K562 (cell line): ENCODE measurements at regions not wholly inside any gene's neighbourhood (a gene's known extent, or its start where the extent isn't known, plus 50 kb on each side); places are given as distances from the start of the nearest gene placed in this dataset.

Experiments
- ATAC-seq: fragments of 200-7000 bp; cut with Tn5 transposase; 3 replicates; pipeline ENCODE4 v1.9.1; 2020; ENCODE audit warnings: moderate library complexity
- BruUV-seq: library from RNA; stranded (reverse); fragments of 400-500 nt; replicated peaks from 2 replicates; lab custom pipeline; 2021; lab: Mats Ljungman, UMichigan
- CTCF ChIA-PET: fragments of 300-600 bp; formaldehyde crosslinking; extraction: SDS; loops from one replicate; lab custom pipeline; 2021; ENCODE audit warnings: low intra/inter-chr PET ratio; lab: Yijun Ruan, JAX
- POLR2A ChIA-PET: fragments of 300-600, 350-650 bp; sonication (Branson Sonifier 250); formaldehyde crosslinking; extraction: SDS; loops from one replicate; lab custom pipeline; 2021; ENCODE audit warnings: antibody characterized with exemption, inconsistent platforms; lab: Yijun Ruan, JAX
- DNase-seq, 4 experiments: peaks; one replicate each; pipeline versions ENCODE4 v3.0.0 to v3.0.0-alpha.2; 2011 to 2018; ENCODE audit warnings: low spot score in 3 of 4, mixed read lengths in 3 of 4; ENCODE audit errors: extremely low read depth in 1 of 4
- FAIRE-seq: peaks from 2 replicates; lab custom pipeline; 2011; peaks lifted over from hg19 to GRCh38; lab: Jason Lieb, UNC
- H2AFZ ChIP-seq: 2 replicates; pipeline ENCODE4 v1.6.0; 2011; ENCODE audit warnings: low read depth, low read length, control low read depth, inconsistent platforms
- H3K27ac ChIP-seq: fragments of 200-600 bp; 3 replicates; pipeline ENCODE4 v1.8.0; 2011; ENCODE audit warnings: low read depth, mild to moderate bottlenecking, control low read depth, inconsistent platforms, low read length, moderate library complexity, mixed read lengths; ENCODE audit errors: extremely low read depth
- H3K27me3 ChIP-seq, 2 experiments: fragments of 300-600 bp in 1 of 2; 2 replicates in 1 of 2; 3 replicates in 1 of 2; pipeline versions ENCODE4 v1.6.0 to v1.8.0; 2011; ENCODE audit warnings: inconsistent platforms in 2 of 2, low read length in 2 of 2, mild to moderate bottlenecking in 1 of 2, mixed read lengths in 1 of 2, moderate library complexity in 1 of 2; ENCODE audit not compliant: control insufficient read depth in 2 of 2, insufficient read depth in 2 of 2
- H3K36me3 ChIP-seq: fragments of 300-600 bp; 3 replicates; pipeline ENCODE4 v1.8.0; 2011; ENCODE audit warnings: mild to moderate bottlenecking, low read length, inconsistent platforms; ENCODE audit not compliant: control insufficient read depth, insufficient read depth
- H3K4me1 ChIP-seq, 2 experiments: fragments of 200-600 bp in 1 of 2; replicated peaks in 1 of 2; 2 replicates in 1 of 2; 3 replicates in 1 of 2; pipeline versions ENCODE4 v1.5.1 to v1.8.0; 2011; ENCODE audit warnings: inconsistent platforms in 2 of 2, low read length in 2 of 2, mild to moderate bottlenecking in 1 of 2, mixed read lengths in 1 of 2, moderate library complexity in 1 of 2; ENCODE audit not compliant: control insufficient read depth in 2 of 2, insufficient read depth in 2 of 2
- H3K4me2 ChIP-seq: 2 replicates; pipeline ENCODE4 v1.6.1; 2011; ENCODE audit warnings: low read length, control low read depth, inconsistent platforms, mixed read lengths; ENCODE audit not compliant: insufficient read depth
- H3K4me3 ChIP-seq: fragments of 200-600 bp; sonication (generic), shearing (Covaris generic); 2 replicates; pipeline ENCODE4 v1.5.1; 2016; ENCODE audit warnings: control low read depth, inconsistent platforms
- H3K79me2 ChIP-seq: fragments of 200-600 bp; 3 replicates; pipeline ENCODE4 v1.8.0; 2011; ENCODE audit warnings: low read length, inconsistent platforms; ENCODE audit not compliant: control insufficient read depth, insufficient read depth
- H3K9ac ChIP-seq, 2 experiments: 2 replicates each; pipeline versions ENCODE4 v1.6.0 to v1.6.1; 2011; ENCODE audit warnings: low read depth in 2 of 2, low read length in 2 of 2, control low read depth in 1 of 2, inconsistent platforms in 1 of 2, mild to moderate bottlenecking in 1 of 2, mixed read lengths in 1 of 2; ENCODE audit not compliant: insufficient read depth in 1 of 2
- H3K9me1 ChIP-seq: one replicate; pipeline ENCODE4 v1.6.0; 2011; ENCODE audit warnings: inconsistent platforms, mild to moderate bottlenecking, low read length, moderate library complexity; ENCODE audit not compliant: control insufficient read depth, insufficient read depth
- H3K9me3 ChIP-seq: replicated peaks from 2 replicates; pipeline ENCODE4 v1.5.1; 2011; ENCODE audit warnings: low read depth, low read length, inconsistent platforms; ENCODE audit not compliant: control insufficient read depth, insufficient read depth
- H4K20me1 ChIP-seq: replicated peaks from 2 replicates; pipeline ENCODE4 v1.6.1; 2011; ENCODE audit warnings: low read length, inconsistent platforms, mixed read lengths; ENCODE audit not compliant: control insufficient read depth, insufficient read depth
- ZNF445 ChIP-seq: fragments of 250-450 bp; sonication (Bioruptor Pico); IDR thresholded peaks from 2 replicates; pipeline ENCODE4 v1.4.0; 2020; ENCODE audit warnings: low read depth, mild to moderate bottlenecking, moderate library complexity
- WGBS: fragments of 100-300 bp; shearing (Covaris generic); methylation state at CpG from one replicate; pipeline ENCODE4 v1.1.6; 2016; ENCODE audit warnings: low coverage, mixed read lengths; ENCODE audit not compliant: insufficient coverage; ENCODE audit errors: missing lambda C conversion rate; 5-methylcytosine and 5-hydroxymethylcytosine counted together
- in situ Hi-C: fragments of 300-500 bp; cut with MboI; formaldehyde crosslinking; loops from 4 replicates; pipeline ENCODE4 v1.15.0; 2018; ENCODE audit warnings: inconsistent platforms, mixed read lengths
- intact Hi-C: fragments of 100-400 bp; cut with micrococcal nuclease; formaldehyde crosslinking; loops from 2 replicates; pipeline ENCODE4 v1.14.2; 2022
- TF ChIP-seq, protein P1 (sequence below): fragments of 450-650 bp; IDR thresholded peaks from 2 replicates; pipeline ENCODE4 v1.6.1; 2016; ENCODE audit warnings: antibody characterized with exemption
- TF ChIP-seq, protein P2 (sequence below): fragments of 200-800 bp; sonication (Bioruptor generic); IDR thresholded peaks from 2 replicates; pipeline ENCODE4 v1.6.1; 2017; ENCODE audit warnings: missing genetic modification characterization, missing compliant biosample characterization

DNA sequence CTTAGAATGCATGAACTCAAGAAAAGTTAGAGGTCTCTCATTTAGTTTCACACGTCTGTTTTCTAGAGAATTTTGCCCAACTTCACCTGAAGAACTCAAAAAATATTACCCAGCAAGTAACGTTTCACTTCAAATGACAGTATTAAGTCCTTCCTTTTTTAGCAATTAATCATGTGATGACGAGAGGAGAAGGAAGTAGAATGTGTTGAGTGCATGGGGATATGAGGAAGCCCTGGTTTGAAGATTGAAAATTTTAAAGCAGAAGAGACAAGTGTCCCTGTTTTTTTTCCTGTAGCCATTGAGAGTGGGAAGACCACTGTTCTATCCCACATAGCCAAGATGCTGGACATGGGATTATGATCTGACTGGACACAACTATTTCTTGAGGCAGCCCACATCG, 406.3 kb upstream of the CPEB2 start:
- no peaks in the 10 kb centered on the region for H3K36me3 ChIP-seq
- DNase-seq = no peak
- CTCF ChIA-PET = no interaction called here

More for the DNA sequence above, 406.3 kb upstream of the CPEB2 start:
- no peaks in the 10 kb centered on the region for H3K9me3 ChIP-seq
- no peaks in the 10 kb centered on the region for H3K9me1 ChIP-seq
- H3K79me2 ChIP-seq = no peaks in the 10 kb centered on the region
- in situ Hi-C loops = no loop called here
- no peak overlapping the region for H3K4me2 ChIP-seq
- POLR2A ChIA-PET = no interaction called here
- no TSS peak for BruUV-seq
- 0% methylated on average over 4 of the region's 4 CpGs for WGBS
- H3K9ac ChIP-seq = no peak overlapping the region
- H2AFZ ChIP-seq = no peak overlapping the region
- intact Hi-C loops = no loop called here
- no peaks in the 10 kb centered on the region for H3K27me3 ChIP-seq
- H3K27ac ChIP-seq = no peak overlapping the region
- TF ChIP-seq, protein P1, sequence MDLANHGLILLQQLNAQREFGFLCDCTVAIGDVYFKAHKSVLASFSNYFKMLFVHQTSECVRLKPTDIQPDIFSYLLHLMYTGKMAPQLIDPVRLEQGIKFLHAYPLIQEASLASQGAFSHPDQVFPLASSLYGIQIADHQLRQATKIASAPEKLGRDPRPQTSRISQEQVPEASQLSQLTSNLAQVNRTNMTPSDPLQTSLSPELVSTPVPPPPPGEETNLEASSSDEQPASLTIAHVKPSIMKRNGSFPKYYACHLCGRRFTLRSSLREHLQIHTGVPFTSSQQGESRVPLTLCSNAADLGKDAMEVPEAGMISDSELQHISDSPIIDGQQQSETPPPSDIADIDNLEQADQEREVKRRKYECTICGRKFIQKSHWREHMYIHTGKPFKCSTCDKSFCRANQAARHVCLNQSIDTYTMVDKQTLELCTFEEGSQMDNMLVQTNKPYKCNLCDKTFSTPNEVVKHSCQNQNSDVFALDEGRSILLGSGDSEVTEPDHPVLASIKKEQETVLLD = no peak
- TF ChIP-seq ZNF445 (CRISPR knock-in tag) = no peak
- TF ChIP-seq, protein P2, sequence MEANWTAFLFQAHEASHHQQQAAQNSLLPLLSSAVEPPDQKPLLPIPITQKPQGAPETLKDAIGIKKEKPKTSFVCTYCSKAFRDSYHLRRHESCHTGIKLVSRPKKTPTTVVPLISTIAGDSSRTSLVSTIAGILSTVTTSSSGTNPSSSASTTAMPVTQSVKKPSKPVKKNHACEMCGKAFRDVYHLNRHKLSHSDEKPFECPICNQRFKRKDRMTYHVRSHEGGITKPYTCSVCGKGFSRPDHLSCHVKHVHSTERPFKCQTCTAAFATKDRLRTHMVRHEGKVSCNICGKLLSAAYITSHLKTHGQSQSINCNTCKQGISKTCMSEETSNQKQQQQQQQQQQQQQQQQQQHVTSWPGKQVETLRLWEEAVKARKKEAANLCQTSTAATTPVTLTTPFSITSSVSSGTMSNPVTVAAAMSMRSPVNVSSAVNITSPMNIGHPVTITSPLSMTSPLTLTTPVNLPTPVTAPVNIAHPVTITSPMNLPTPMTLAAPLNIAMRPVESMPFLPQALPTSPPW (CRISPR knock-in tag) = no peak
- no peaks in the 10 kb centered on the region for H4K20me1 ChIP-seq
- FAIRE-seq = no peak
- H3K4me3 ChIP-seq = no peak overlapping the region
- no peak for ATAC-seq
- no peaks in the 10 kb centered on the region for H3K4me1 ChIP-seq
